Urinary bladder (tissue), 3 donors: ENCODE measurements at regions not wholly inside any gene's neighbourhood (a gene's known extent, or its start where the extent isn't known, plus 50 kb on each side); places are given as distances from the start of the nearest gene placed in this dataset.
A peak's percentile ranks its signal among the peaks of the same experiment; 100 is the strongest.

Experiments
- DNase-seq: peaks from one replicate; pipeline ENCODE4 v3.0.0-alpha.2; 2015; ENCODE audit errors: extremely low spot score
- H3K27ac ChIP-seq: one replicate; pipeline ENCODE4 v1.5.1; 2013; ENCODE audit warnings: low read depth, mild to moderate bottlenecking, moderate library complexity
- H3K36me3 ChIP-seq: one replicate; pipeline ENCODE4 v1.6.1; 2013; ENCODE audit warnings: mild to moderate bottlenecking, moderate library complexity; ENCODE audit not compliant: insufficient read depth
- H3K4me1 ChIP-seq: one replicate; pipeline ENCODE4 v1.6.1; 2013; ENCODE audit warnings: mild to moderate bottlenecking, moderate library complexity; ENCODE audit not compliant: insufficient read depth
- H3K4me3 ChIP-seq: one replicate; pipeline ENCODE4 v1.5.1; 2013; ENCODE audit warnings: low read depth, low read length
- WGBS: extraction: QIAGEN DNeasy Blood & Tissue Kit; methylation state at CpG from one replicate; pipeline ENCODE4 v1.1.7; 2013; 5-methylcytosine and 5-hydroxymethylcytosine counted together
- donor health status: healthy with polysubstance abuse.
- donor health status: healthy.

GRCh38 chr16:66267292-66268014 lies 99.0 kb upstream of the CDH5 start:
- no peaks in the 10 kb centered on the region for H3K4me1 ChIP-seq
- WGBS = 58% methylated on average over 10 of the region's 10 CpGs
- no peak for DNase-seq
- H3K27ac ChIP-seq = peak overlapping the region; percentile 73
- H3K4me3 ChIP-seq = no peak overlapping the region
- no peaks in the 10 kb centered on the region for H3K36me3 ChIP-seq

- H3K4me3 ChIP-seq = no peak overlapping the region
- 20% methylated on average over 24 of the region's 24 CpGs for WGBS
- peak overlapping the region; percentile 66 for H3K27ac ChIP-seq
- no peaks in the 10 kb centered on the region for H3K4me1 ChIP-seq
- DNase-seq = peak; percentile 76
- no peaks in the 10 kb centered on the region for H3K36me3 ChIP-seq
Measured at GRCh38 chr16:66266436-66267291, 99.8 kb upstream of the CDH5 start.

- Histone ChIP-seq H3K4me1 (no peaks in the 10 kb centered on the region), H3K27ac (no peak overlapping the region), H3K4me3 (no peak overlapping the region), H3K36me3 (no peaks in the 10 kb centered on the region)
- 84% methylated on average over 13 of the region's 13 CpGs for WGBS
- no peak for DNase-seq
Measured at GRCh38 chr16:66265556-66266141, 100.8 kb upstream of the CDH5 start.

- H3K36me3 ChIP-seq = no peaks in the 10 kb centered on the region
- no peak for DNase-seq
- H3K27ac ChIP-seq = no peak overlapping the region
- H3K4me1 ChIP-seq = no peaks in the 10 kb centered on the region
- H3K4me3 ChIP-seq = no peak overlapping the region
- WGBS = 84% methylated on average over 3 of the region's 3 CpGs
Measured at GRCh38 chr16:66265048-66265415, 101.5 kb upstream of the CDH5 start.

GRCh38 chr16:66264311-66265047 lies 102.0 kb upstream of the CDH5 start:
- H3K4me1 ChIP-seq = no peaks in the 10 kb centered on the region
- DNase-seq = no peak
- no peaks in the 10 kb centered on the region for H3K36me3 ChIP-seq
- no peak overlapping the region for H3K4me3 ChIP-seq
- no peak overlapping the region for H3K27ac ChIP-seq
- 77% methylated on average over 17 of the region's 17 CpGs for WGBS

GRCh38 chr16:66263973-66264310 lies 102.5 kb upstream of the CDH5 start:
- Histone ChIP-seq H3K27ac (no peak overlapping the region), H3K36me3 (no peaks in the 10 kb centered on the region), H3K4me1 (no peaks in the 10 kb centered on the region), H3K4me3 (no peak overlapping the region)
- WGBS = 73% methylated on average over 1 of the region's 1 CpG
- no peak for DNase-seq

GRCh38 chr16:66263168-66263972 lies 103.1 kb upstream of the CDH5 start:
- H3K4me3 ChIP-seq = no peak overlapping the region
- WGBS = 67% methylated on average over 6 of the region's 6 CpGs
- DNase-seq = no peak
- peak overlapping the region; percentile 44 for H3K27ac ChIP-seq
- no peaks in the 10 kb centered on the region for H3K4me1 ChIP-seq
- H3K36me3 ChIP-seq = no peaks in the 10 kb centered on the region

- WGBS = 55% methylated on average over 11 of the region's 11 CpGs
- Histone ChIP-seq H3K4me1 (no peaks in the 10 kb centered on the region), H3K4me3 (no peak overlapping the region), H3K36me3 (no peaks in the 10 kb centered on the region), H3K27ac (peak overlapping the region; percentile 61)
- DNase-seq = no peak
Measured at GRCh38 chr16:66262253-66263167, 104.0 kb upstream of the CDH5 start.

GRCh38 chr16:66261826-66262225 lies 104.7 kb upstream of the CDH5 start:
- no peak for DNase-seq
- no peak overlapping the region for H3K4me3 ChIP-seq
- no peaks in the 10 kb centered on the region for H3K4me1 ChIP-seq
- H3K27ac ChIP-seq = no peak overlapping the region
- H3K36me3 ChIP-seq = no peaks in the 10 kb centered on the region
- WGBS = 83% methylated on average over 3 of the region's 3 CpGs

GRCh38 chr16:66260522-66261254 lies 105.8 kb upstream of the CDH5 start:
- DNase-seq = no peak
- Histone ChIP-seq H3K36me3 (no peaks in the 10 kb centered on the region), H3K4me3 (no peak overlapping the region), H3K27ac (no peak overlapping the region), H3K4me1 (no peaks in the 10 kb centered on the region)
- WGBS = 76% methylated on average over 14 of the region's 14 CpGs

- H3K36me3 ChIP-seq = no peaks in the 10 kb centered on the region
- no peak overlapping the region for H3K27ac ChIP-seq
- no peaks in the 10 kb centered on the region for H3K4me1 ChIP-seq
- H3K4me3 ChIP-seq = no peak overlapping the region
- DNase-seq = no peak
- 92% methylated on average over 6 of the region's 6 CpGs for WGBS
Measured at GRCh38 chr16:66258916-66259845, 107.3 kb upstream of the CDH5 start.
